ENCODE measurements at regions not wholly inside any gene's neighbourhood (a gene's known extent, or its start where the extent isn't known, plus 50 kb on each side); places are given as distances from the start of the nearest gene placed in this dataset.
"Not testable (repeated sequence)": the region's sequence is repeated elsewhere in the genome, so short reads cannot be mapped to it uniquely, and the experiment has no call there.

GRCh38 chr20:22523499-22524392, 60.6 kb downstream of the FOXA2 start:
- intact Hi-C loops (cut with micrococcal nuclease; ENCODE audit: unreplicated experiment): loop anchor here (1.0 to 5.0 kb wide), 5 partner anchors 11 to 121 kb away; partner anchors contain the start of gene FOXA2
- no peaks in the 10 kb centered on the region for H3K36me3 ChIP-seq (ENCODE audit: control insufficient read depth, insufficient read depth, low read length)
- CTCF ChIA-PET: interaction anchor here (0.8 to 2.1 kb wide), 8 partner anchors 10 to 71 kb away, joined by 3 to 27 read pairs (median 6); partner anchors contain the start of gene FOXA2
- Mint-ChIP-seq H3K36me3 (ENCODE audit: insufficient read depth, unreplicated experiment) (peaks cover 18% of the 10 kb centered on the region), H3K4me3 (ENCODE audit: unreplicated experiment) (peak overlapping the region; percentile 82), H3K9me3 (ENCODE audit: unreplicated experiment) (peaks cover 10% of the 10 kb centered on the region), H3K27me3 (ENCODE audit: insufficient read depth, unreplicated experiment) (no peaks in the 10 kb centered on the region), H3K4me1 (ENCODE audit: low read depth, unreplicated experiment) (peaks cover 40% of the 10 kb centered on the region), H3K27ac (ENCODE audit: unreplicated experiment) (peak overlapping the region; percentile 99)
- no peak for TF ChIP-seq CTCF (IDR thresholded peaks at IDR 0.05; ENCODE audit: insufficient read depth in 1 of 2, low read depth in 1 of 2, low read length in 1 of 2, severe bottlenecking in 1 of 2, unreplicated experiment in 1 of 2)
- peak; percentile 90 to 92 for DNase-seq
- H3K4me1 ChIP-seq: peaks cover 41% of the 10 kb centered on the region
- POLR2A ChIA-PET: interaction anchor here (0.7 to 2.9 kb wide), 10 partner anchors 10 to 63 kb away, joined by 3 to 62 read pairs (median 5); partner anchors contain the start of gene FOXA2
- peak overlapping the region; percentile 26 for H3K4me3 ChIP-seq (ENCODE audit: low read depth, low read length)
- H3K27me3 ChIP-seq (replicated peaks; ENCODE audit: control insufficient read depth, insufficient read depth, low read length): no peaks in the 10 kb centered on the region
- TSS peak; percentile 85 for BruUV-seq (replicated peaks)
- H3K9me3 ChIP-seq: no peaks in the 10 kb centered on the region

GRCh38 chr20:22523128-22523498, 61.3 kb downstream of the FOXA2 start:
- H3K36me3 Mint-ChIP-seq (ENCODE audit: insufficient read depth, unreplicated experiment): peaks cover 18% of the 10 kb centered on the region
- Histone ChIP-seq H3K9me3 (no peaks in the 10 kb centered on the region), H3K4me1 (peaks cover 45% of the 10 kb centered on the region), H3K27me3 (replicated peaks; ENCODE audit: control insufficient read depth, insufficient read depth, low read length) (no peaks in the 10 kb centered on the region), H3K4me3 (ENCODE audit: low read depth, low read length) (peak overlapping the region; percentile 26; the same call in 1 of the 2 replicates), H3K36me3 (ENCODE audit: control insufficient read depth, insufficient read depth, low read length) (no peaks in the 10 kb centered on the region)
- no peak for TF ChIP-seq CTCF (IDR thresholded peaks at IDR 0.05; ENCODE audit: insufficient read depth in 1 of 2, low read depth in 1 of 2, low read length in 1 of 2, severe bottlenecking in 1 of 2, unreplicated experiment in 1 of 2)
- POLR2A ChIA-PET: interaction anchor here (1.4 to 2.9 kb wide), 6 partner anchors 10 to 62 kb away, joined by 3 to 62 read pairs (median 18); partner anchors contain the start of gene FOXA2
- H3K27ac Mint-ChIP-seq (ENCODE audit: unreplicated experiment): peak overlapping the region; percentile 99
- H3K4me3 Mint-ChIP-seq (ENCODE audit: unreplicated experiment): peak overlapping the region; percentile 82
- CTCF ChIA-PET: interaction anchor here (1.3 to 2.1 kb wide), 3 partner anchors 11 to 33 kb away, joined by 7 to 27 read pairs (median 13); no protein-coding TSS in a partner anchor
- peaks cover 10% of the 10 kb centered on the region for H3K9me3 Mint-ChIP-seq (ENCODE audit: unreplicated experiment)
- no peak for DNase-seq
- H3K27me3 Mint-ChIP-seq (ENCODE audit: insufficient read depth, unreplicated experiment): no peaks in the 10 kb centered on the region
- peaks cover 46% of the 10 kb centered on the region for H3K4me1 Mint-ChIP-seq (ENCODE audit: low read depth, unreplicated experiment)
- no TSS peak for BruUV-seq (replicated peaks)
- intact Hi-C loops (cut with micrococcal nuclease; ENCODE audit: unreplicated experiment): loop anchor here (1.0 to 5.0 kb wide), 2 partner anchors 61 to 121 kb away; partner anchors contain the start of gene FOXA2

GRCh38 chr20:22522701-22523100, 61.7 kb downstream of the FOXA2 start:
- Mint-ChIP-seq H3K27ac (ENCODE audit: unreplicated experiment) (peak overlapping the region; percentile 99), H3K4me1 (ENCODE audit: low read depth, unreplicated experiment) (peaks cover 47% of the 10 kb centered on the region), H3K36me3 (ENCODE audit: insufficient read depth, unreplicated experiment) (peaks cover 18% of the 10 kb centered on the region), H3K27me3 (ENCODE audit: insufficient read depth, unreplicated experiment) (no peaks in the 10 kb centered on the region), H3K4me3 (ENCODE audit: unreplicated experiment) (peak overlapping the region; percentile 82), H3K9me3 (ENCODE audit: unreplicated experiment) (peaks cover 10% of the 10 kb centered on the region)
- intact Hi-C loops (cut with micrococcal nuclease; ENCODE audit: unreplicated experiment): loop anchor here (1.0 to 5.0 kb wide), 2 partner anchors 62 to 120 kb away; partner anchors contain the start of gene FOXA2
- POLR2A ChIA-PET: interaction anchor here (2.6 to 2.9 kb wide), 2 partner anchors 10 to 32 kb away, joined by 36 to 62 read pairs; no protein-coding TSS in a partner anchor
- Histone ChIP-seq H3K4me3 (ENCODE audit: low read depth, low read length) (no peak overlapping the region), H3K36me3 (ENCODE audit: control insufficient read depth, insufficient read depth, low read length) (no peaks in the 10 kb centered on the region), H3K9me3 (no peaks in the 10 kb centered on the region), H3K4me1 (peaks cover 45% of the 10 kb centered on the region), H3K27me3 (replicated peaks; ENCODE audit: control insufficient read depth, insufficient read depth, low read length) (no peaks in the 10 kb centered on the region)
- no TSS peak for BruUV-seq (replicated peaks)
- CTCF ChIA-PET: no interaction called here
- no peak for DNase-seq
- TF ChIP-seq CTCF (IDR thresholded peaks at IDR 0.05; ENCODE audit: insufficient read depth in 1 of 2, low read depth in 1 of 2, low read length in 1 of 2, severe bottlenecking in 1 of 2, unreplicated experiment in 1 of 2): no peak

GRCh38 chr20:22521940-22522339, 62.4 kb downstream of the FOXA2 start:
- H3K27ac Mint-ChIP-seq (ENCODE audit: unreplicated experiment); DNase-seq; H3K27me3 Mint-ChIP-seq (ENCODE audit: insufficient read depth, unreplicated experiment); H3K4me3 Mint-ChIP-seq (ENCODE audit: unreplicated experiment); H3K36me3 ChIP-seq (ENCODE audit: control insufficient read depth, insufficient read depth, low read length); CTCF ChIA-PET; H3K27me3 ChIP-seq (replicated peaks; ENCODE audit: control insufficient read depth, insufficient read depth, low read length); H3K9me3 ChIP-seq; BruUV-seq (replicated peaks); H3K4me3 ChIP-seq (ENCODE audit: low read depth, low read length): not testable (repeated sequence)
- peaks cover 51% of the 10 kb centered on the region for H3K4me1 ChIP-seq
- POLR2A ChIA-PET: interaction anchor here (1.3 kb wide), 1 partner anchor 10 kb away, joined by 4 read pairs; no protein-coding TSS in a partner anchor
- intact Hi-C loops (cut with micrococcal nuclease; ENCODE audit: unreplicated experiment): loop anchor here (5.0 kb wide), 1 partner anchor 120 kb away; no protein-coding TSS in a partner anchor
- Mint-ChIP-seq H3K9me3 (ENCODE audit: unreplicated experiment) (peaks cover 10% of the 10 kb centered on the region), H3K36me3 (ENCODE audit: insufficient read depth, unreplicated experiment) (peaks cover 18% of the 10 kb centered on the region), H3K4me1 (ENCODE audit: low read depth, unreplicated experiment) (peaks cover 47% of the 10 kb centered on the region)

Data from Caco-2 (cell line).